Hindlimb muscle (tissue), 1 donor: ENCODE measurements at regions not wholly inside any gene's neighbourhood (a gene's known extent, or its start where the extent isn't known, plus 50 kb on each side); places are given as distances from the start of the nearest gene placed in this dataset.
"Not testable (repeated sequence)": the region's sequence is repeated elsewhere in the genome, so short reads cannot be mapped to it uniquely, and the experiment has no call there.

Source experiments
- DNase-seq: peaks from one replicate; pipeline ENCODE4 v3.0.0-alpha.2; 2013

DNA sequence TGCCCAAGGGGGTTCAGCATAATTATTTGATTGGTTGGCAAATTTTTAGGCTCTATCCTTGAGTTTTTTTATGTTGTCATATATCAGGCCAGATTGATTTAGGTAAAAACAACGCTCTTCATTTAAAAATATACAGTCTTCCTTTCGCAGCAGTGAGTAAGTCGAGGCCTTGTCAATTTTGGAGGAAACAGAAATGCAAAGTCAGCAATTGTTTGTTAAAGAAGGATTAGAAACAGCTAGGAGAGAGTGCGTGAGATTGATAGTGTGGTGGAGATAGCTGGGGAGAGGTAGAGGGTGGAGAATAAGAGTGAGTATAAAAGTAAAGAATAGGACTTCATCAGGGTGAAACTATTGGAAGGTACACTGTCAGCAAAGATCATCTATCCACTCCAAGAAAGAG is 830.8 kb downstream of the LUZP2 start:
- no peak for DNase-seq

DNA sequence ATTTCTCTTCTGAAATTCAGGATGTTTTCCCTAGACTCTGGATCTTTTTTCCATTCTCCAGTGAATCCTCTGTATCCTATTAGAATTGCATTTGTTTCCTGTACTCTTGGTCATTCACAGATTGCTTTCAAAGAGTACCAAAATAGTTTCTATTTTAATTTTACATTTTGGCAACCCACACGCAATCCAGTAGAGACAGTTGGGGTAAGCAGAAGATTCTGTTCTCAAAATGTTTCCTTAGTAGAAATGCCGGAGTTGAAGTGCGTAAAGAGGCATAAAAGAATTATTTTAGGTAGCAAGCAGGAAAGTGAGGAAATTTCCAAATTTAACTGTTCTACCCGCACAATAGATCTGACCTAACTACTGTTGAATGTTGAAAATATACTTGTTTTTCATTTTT is 842.4 kb downstream of the LUZP2 start:
- DNase-seq, result no peak

DNA sequence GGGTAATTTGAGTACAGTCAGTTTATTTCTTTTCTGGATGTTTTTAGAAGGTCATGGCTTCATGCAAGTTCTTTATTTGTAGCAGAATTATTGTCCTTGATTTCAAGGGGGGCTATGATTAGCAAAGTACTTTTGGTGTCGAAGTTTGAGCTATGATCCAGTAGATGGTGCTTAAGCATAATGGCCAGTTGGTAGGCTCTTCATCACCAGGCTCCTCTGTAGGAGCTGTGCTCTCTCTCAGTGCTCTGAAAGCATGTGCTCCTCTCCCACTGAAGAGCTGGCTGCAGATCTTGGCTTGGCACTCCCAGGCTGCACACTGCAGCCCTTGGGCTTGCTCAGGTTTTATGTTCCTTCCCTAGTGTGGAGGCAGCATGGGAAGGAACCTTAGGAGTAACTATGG is 852.7 kb downstream of the LUZP2 start:
- DNase-seq, result no peak

DNA sequence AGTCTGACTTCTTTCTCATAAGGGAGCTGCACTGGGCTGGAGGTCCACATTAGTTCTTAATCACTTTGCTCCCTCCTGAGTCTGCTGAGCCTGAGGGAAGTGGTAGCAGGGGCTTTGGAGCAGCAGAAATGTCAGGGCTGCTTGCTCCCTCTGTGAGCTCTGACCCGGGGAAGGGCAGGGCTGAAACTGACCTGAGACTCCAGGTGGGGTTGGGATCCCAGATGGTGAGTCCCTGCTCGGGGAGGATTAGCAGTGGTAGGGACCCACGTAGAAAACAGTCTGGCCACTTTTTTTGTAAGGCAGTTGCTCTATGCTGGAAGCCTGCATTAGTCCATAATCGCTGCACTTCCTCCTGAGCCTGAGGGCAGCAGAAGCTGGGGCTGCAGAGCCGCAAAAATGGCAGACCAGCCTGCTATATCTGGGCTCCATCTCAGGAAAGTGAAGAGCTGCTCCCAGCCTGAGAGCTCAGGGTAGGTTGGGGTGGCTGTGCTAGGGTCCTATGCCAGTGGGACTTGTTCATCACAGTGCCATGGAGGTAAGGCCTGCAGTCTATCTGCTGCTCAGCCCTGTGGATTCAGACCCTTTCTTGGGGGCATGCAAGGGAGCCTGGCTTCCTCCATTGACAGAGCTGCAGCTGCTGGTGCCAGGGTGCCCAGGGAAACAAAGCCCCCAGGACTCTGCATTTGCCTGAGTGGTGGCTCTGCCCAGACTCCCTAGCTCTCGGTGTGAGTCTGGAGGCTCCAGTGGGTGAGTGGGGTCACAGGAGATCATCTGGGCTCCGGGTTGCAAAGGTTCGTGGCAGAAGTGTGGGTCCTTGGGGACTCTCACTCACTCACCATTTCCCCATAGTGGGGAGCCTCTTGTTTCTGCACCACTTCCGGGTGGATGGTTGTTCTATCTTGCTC is 854.3 kb downstream of the LUZP2 start:
- DNase-seq, result no peak

DNA sequence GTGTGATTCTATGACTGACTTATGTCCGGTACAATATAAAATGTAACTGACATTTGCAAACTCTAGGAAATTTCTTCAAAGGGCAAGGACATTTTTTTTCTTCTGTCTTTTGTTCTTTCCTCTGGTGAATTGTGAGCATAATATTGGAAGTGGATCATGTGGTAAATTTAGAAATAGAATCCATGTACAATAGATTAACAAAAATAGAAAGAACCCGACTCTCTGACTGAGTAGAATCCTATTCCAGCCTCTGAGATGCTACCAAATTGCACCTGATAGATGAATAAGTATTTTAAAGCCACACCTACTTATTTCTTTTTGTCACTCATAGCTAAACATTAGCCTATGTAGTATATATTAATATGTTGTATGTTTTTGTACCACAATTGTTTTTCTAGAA is 860.3 kb downstream of the LUZP2 start:
- no peak for DNase-seq

DNA sequence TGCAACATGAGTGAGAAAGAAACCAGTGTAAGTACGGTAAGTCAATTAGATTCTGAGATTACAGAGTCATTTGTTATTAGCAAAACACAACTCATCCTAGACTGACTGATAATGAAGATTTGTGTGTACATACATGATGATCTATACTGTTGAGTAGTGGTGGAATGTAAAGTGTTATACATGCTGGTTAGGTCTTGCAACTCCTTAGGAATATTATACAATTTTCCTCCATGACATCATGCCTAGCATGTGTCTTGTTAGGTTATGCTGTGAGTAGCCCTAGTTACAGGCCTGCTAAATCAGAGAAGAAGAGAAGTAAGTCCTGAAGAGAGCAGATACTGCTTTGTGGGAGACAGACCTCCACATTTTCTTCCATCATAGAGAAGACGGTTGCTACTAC is 880.6 kb downstream of the LUZP2 start:
- no peak for DNase-seq

DNA sequence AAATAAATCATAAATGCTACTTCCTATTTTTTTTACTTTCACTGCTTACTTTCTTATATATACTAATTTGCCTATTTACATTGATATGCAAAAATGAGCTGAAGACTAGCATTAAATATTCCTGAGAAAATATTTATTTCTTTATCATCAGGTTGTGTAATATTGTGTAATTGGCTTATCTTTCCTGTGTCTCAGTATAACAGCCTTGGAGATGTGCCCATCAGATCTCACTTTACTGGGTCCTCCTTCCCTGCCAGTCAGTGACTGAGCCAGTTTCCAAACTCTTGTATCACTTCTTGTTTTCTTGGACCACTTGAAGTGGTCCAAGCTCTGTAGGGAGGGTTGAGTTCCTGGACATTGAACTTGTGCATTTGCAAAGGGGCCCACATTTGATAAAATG is 900.0 kb downstream of the LUZP2 start:
- no peak for DNase-seq

DNA sequence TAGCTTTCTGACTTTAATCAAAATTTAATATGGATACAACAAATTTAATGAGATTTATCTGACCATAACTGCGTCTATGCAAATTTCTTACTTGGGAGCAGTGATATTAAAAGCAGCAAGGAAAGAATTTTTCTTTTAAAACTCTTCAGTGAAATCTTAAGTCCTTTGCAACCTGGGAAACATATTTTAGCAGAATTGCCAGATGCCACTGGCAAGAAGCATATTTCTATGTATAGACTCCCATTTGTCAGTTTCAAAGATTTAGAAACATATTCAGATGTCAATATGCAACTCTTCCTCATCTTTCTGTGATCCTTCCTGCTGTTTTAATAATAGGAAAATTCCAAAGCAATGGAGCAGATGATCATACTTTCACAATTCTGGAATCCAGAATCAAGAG is 911.3 kb downstream of the LUZP2 start:
- no peak for DNase-seq

DNA sequence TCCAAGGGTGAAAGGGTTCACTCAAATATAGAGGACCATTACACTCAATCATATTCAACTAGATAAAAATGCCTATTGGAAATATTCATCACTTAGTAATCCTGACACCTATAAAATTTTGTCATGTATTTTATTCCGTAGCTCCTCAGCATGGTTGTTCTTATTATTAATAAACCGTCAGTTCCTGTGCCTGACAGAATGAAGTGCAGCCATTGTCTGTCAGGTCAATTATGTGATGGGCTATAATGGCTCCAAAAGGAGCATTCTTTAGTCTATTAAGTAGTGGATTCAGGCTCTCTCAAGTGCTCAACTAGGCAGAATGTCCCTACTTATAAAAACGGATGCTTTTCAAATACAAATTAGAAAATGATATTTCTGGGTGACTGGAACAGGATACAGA is 916.1 kb upstream of the ANO3 start:
- no peak for DNase-seq

DNA sequence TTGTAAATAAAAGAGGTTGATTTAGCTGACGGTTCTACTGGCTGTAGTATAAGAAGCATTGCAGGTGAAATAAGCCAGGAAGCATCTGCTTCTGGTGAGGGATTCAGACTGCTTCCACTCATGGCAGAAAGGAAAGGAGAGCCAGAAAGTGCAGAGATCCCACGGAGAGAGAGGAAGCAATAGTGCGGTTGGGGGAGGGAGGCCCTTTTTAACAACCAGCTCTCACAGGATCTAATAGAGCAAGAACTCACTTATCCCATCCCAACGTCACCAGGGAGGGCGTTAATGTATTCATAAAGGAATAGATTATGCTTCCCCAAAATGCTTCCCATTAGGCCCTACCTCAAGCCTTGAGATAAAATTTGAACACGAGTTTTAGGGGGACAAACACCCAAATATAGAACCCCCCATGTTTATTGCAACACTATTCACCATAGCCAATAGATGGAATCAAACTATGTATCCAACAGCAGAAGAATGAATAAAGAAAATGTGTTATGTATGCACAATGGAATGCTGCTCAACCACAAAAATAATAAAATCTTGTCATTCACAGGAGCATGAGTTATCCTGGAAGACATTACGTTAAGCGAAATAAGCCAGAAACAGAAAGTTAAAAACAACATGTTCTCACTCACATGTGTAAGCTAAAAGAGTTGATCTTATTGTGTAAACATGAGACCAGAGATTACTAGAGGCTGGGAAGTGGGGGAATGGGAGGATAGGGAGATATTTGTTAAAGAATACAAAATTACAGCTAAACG is 908.3 kb upstream of the ANO3 start:
- no peak for DNase-seq

DNA sequence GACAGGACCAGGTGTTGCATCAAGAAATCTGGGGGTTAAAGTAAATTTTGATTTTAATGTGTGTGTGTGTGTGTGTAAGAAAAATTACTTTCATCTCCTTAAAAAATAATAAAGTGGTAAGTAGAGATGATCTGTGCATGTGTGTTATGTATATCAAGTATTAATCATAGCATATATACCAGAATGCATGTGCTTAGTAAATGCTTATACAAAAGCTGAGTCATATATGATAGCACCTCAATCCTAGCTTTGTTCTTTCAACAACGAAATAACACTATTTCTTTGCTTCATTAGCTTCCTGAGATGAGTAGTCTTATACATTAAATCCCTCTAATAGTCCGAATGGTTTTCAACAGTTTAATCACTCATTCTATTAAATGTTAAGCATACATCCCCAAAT is 899.6 kb upstream of the ANO3 start:
- DNase-seq, result no peak

DNA sequence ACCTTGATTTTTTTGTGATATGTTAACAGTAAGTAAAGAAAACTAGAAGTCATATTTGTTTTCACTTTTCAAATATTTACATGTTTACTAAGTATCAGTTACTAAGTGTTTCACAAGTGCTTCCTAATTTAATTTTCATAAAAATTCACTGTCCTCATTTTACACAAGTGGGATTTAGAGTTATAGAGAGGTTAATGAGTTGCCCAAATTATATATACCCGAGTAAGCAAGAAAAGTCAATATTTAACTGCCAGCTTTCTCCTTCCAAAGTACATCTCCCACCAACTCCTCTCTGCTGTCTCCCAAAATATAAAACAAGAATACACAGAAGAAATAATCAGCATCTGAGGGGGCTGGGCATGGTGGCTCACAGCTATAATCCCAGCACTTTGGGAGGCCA is 896.7 kb upstream of the ANO3 start:
- DNase-seq, result no peak

DNA sequence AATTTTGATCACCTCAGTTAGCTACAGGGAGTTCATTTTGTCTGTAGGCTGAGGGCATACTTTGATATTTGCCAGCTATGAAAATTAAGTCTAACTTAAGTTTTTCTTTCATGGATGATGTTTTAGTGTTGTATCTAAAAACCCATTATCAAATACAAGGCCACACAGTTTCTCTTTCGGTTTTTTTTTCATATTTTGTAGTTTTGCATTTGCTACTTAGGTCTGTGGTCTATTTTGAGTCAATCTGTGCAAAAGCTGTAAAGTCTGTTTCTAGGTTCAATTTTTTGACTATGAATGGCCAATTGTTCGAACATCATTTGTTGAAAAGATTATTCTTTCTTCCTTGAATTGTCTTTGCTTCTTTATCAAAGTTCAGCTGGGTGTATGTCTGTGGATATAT is 895.6 kb upstream of the ANO3 start:
- DNase-seq, result no peak

DNA sequence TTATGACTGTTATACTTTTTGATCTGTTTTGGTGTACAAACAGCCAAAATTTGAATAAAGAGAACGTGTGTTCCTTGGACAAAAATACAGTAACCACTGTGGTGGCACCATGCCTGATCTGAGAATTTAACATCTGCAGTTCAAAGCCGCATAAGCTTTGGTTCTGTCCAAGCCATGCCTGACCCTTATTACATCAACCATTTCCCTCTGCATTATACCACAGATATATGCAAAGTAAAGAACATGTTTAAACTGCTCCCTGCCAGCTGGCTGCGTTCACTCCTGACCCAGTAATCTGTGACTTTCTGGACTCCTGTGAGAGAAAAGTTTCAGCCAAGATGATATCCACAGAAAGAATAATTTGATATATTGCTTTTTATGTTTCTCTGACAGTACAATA is 890.5 kb upstream of the ANO3 start:
- no peak for DNase-seq

DNA sequence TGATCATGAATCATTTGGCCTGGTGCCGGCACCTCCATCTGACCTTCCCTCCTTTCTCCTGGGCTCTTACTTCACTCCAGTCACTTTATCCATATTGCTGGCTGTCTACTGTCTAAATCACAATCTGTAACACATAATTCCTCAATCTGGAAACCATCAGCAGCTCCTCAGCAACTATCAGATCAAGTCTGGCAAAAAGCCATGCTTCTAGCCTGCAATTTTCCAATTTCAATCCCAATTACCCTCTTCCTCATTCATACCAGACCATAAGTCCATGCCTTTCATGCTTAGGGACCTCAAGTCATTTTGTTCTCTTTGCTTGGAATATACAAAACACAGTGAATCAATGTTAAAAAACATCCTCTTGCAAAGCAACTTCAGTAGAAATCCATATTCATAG is 882.8 kb upstream of the ANO3 start:
- peak; percentile 27 for DNase-seq

DNA sequence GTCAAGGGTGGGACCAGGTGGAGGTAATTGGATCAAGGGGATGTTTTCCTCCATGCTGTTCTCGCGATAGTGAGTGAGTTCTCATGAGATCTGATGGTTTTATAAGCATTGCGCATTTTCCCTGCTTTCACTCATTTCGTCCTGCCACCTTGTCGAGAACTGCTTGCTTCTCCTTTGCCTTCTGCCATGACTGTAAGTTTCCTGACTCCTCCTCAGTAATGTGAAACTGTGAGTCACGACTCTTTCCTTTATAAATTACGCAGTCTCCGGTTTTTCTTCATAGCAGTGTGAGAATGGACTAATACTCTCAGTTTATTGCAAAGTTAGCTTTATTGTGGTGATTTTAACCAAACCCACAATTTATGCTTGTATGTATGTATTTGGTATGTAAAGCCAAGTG is 878.5 kb upstream of the ANO3 start:
- no peak for DNase-seq

DNA sequence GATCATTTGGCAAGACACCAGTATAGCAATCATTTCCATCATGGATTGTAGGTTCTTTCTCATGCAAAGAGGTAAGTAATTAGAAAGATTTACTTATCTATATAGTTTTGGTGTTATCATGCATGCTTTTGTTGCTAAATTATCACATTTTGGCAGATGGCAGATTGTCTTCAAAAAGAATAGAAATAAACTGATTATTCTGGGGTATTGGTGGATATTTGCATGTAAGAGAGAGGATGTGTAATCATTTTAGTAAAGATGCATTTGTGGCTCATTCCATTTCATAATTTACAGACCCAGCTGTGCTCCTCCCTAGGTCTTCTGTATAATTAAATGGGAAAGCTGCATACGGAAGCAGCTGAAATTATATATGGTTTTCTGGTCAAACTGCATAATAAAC is 875.7 kb upstream of the ANO3 start:
- DNase-seq, result no peak

DNA sequence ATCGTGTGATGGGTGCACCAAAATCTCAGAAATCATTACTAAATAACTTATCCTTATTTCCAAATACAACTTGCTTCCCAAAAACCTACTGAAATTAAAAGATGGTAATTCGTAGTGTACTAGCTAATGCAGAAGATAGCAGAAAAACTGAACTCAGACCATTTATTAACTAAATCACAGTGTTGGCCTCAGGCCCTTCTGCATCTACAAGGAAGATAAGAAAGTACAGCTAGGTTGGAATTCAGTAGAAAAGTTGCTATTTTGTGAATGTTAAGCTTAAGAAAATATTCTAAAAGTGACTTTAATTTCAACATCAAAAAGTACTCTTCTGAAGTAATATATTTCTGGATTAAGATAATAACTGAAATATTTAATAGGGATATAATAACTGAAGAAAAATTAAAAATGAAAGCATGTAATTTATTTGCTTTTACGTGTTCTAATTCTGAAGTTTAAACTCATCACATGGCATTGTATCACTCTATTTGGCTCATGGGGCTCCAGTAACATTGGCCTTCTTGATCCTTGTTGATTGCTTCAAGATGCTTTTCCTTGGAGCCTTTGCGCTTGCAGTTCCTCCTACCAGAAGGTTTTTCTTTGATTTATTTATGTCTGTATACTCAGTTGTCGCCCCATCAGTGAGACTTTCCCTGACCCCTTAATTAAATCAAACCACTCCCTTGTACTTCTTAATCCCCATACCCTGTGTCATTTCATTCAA is 847.9 kb upstream of the ANO3 start:
- DNase-seq, result peak; percentile 19

DNA sequence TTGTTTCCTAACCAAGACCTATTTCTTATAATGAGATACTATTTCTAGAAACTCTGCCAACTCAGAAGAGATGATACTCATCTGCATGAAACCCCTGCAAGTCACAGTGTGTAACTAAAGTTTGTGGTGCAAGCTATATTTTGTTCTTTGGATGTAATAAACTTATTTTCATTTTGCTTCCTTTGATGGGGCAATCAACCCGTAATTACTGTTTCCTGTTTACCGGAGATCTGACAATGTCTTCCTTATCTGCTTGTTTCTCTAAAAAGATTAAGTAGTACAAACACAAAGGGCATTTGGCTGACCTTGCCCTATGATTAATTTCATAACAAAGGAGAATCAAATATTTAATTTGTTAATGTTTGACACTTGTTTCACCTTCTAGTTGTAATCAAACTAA is 846.6 kb upstream of the ANO3 start:
- DNase-seq, result no peak

DNA sequence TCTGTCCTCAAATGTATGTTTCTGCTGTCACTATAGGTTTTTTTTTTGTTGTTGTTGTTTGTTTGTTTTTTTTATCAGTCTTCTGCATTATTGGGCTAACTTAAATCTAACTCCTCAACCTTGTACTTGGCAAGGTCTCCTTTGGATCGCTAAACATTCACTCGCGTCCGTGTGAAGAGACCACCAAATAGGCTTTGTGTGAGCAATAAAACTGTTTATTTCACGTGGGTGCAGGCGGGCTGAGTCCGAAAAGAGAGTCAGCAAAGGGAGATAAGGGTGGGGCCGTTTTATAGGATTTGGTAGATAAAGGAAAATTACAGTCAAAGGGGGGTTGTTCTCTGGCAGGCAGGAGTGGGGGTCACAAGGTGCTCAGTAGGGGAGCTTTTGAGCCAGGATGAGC is 845.6 kb upstream of the ANO3 start:
- not testable (repeated sequence) for DNase-seq

DNA sequence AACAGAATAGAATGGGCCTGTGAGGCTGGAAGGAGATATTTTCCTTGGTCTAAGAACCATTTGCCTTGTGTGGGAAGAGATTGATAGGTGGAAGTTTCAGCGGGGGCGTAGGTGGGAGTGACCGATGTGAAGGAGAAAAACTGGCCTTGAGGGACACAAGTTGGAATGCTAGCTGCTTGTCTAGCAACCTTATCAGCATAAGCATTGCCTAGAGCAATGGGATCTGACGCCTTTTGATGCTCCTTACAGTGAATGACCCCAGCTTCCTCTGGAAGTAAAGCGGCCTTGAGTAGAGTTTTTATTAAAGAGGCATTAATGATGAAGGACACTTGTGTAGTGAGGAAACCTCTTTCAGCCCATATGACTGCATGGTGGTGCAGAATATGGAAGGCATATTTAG is 843.8 kb upstream of the ANO3 start:
- not testable (repeated sequence) for DNase-seq

DNA sequence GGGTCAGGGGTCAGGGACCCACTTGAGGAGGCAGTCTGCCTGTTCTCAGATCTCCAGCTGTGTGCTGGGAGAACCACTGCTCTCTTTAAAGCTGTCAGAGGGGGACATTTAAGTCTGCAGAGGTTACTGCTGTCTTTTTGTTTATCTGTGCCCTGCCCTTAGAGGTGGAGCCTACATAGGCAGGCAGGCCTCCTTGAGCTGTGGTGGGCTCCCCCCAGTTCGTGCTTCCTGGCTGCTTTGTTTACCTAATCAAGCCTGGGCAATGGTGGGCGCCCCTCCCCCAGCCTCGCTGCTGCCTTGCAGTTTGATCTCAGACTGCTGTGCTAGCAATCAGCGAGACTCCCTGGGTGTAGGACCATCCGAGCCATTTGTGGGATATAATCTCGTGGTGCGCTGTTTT is 830.5 kb upstream of the ANO3 start:
- DNase-seq, result not testable (repeated sequence)

DNA sequence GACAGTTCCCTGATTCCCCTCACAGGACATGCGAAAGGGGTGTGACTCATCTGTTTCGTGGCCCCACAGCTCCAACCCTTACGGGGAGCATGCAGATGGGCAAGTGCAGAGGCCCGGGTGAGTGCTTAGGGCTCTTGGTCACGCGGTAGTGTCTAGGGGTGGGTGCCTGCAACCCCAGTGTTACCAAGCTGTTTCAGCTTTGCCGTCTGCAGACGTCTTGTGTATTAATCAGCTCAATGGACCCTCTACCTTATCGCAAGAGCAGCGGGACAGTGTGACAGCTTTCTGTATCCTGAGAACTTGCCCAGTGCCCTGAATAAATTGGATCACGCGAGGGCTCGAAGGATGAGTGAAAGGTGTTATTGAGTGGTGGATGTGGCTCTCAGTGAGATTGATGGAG is 816.4 kb upstream of the ANO3 start:
- no peak for DNase-seq

DNA sequence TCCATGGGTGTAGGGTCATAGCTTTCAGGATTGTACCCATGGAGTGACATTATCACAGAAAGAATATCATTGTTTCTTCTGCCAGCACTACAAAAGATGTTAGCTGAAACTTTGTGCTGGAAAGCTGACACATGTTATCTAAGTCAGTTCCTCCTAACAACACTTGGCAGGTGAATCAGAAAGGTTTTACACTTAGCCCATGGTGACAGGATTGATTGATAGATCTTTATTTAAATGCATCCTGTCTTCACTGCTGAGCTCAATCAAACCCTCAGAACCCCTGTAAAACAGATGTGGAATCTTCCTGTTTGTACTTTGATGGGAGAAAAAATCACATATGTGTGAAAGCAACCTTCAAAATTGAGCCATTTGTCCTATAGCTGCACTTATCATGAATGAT is 811.5 kb upstream of the ANO3 start:
- DNase-seq, result no peak
